ENCODE measurements at regions not wholly inside any gene's neighbourhood (a gene's known extent, or its start where the extent isn't known, plus 50 kb on each side); places are given as distances from the start of the nearest gene placed in this dataset.

DNA sequence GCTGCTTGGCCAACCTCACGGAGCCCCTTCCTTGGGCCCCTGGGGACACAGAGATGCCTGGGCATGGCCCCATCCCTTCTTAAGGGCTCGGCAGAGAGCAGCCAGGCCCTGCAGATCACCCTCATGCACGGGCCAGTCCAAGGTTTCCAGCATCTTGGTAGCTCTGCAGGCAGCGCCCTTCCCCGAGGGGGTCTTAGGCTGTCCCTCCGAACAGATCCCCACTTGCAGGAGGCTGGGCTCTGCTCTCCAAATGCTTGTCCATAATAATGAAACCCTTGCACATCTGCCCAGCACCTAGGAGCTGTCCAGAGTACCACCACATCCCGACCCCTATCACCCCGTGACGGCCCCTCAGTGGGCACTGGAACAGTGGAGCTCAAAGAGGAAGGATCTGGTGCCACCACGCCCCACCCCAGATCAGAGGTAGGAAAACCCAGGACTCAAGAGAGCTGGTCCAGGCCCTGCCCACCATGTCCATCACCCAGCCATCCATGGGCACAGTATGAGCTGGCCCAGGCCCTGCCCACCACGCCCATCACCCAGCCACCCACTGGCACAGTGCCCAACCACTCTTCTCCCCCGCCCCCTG, 92.5 kb upstream of the PRR5 start:
- FAIRE-seq (no peak), DNase-seq (ENCODE audit: low read depth) (no peak)
- H3K9me3 Mint-ChIP-seq (ENCODE audit: unreplicated experiment), result peaks cover 35% of the 10 kb centered on the region
- no peak for TF ChIP-seq EZH2 (IDR thresholded peaks at IDR 0.05; ENCODE audit: insufficient read depth, low read length)
- TF ChIP-seq, protein P1, sequence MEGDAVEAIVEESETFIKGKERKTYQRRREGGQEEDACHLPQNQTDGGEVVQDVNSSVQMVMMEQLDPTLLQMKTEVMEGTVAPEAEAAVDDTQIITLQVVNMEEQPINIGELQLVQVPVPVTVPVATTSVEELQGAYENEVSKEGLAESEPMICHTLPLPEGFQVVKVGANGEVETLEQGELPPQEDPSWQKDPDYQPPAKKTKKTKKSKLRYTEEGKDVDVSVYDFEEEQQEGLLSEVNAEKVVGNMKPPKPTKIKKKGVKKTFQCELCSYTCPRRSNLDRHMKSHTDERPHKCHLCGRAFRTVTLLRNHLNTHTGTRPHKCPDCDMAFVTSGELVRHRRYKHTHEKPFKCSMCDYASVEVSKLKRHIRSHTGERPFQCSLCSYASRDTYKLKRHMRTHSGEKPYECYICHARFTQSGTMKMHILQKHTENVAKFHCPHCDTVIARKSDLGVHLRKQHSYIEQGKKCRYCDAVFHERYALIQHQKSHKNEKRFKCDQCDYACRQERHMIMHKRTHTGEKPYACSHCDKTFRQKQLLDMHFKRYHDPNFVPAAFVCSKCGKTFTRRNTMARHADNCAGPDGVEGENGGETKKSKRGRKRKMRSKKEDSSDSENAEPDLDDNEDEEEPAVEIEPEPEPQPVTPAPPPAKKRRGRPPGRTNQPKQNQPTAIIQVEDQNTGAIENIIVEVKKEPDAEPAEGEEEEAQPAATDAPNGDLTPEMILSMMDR (IDR thresholded peaks at IDR 0.05; ENCODE audit: insufficient read depth, low read depth, low read length), result no peak
- Histone ChIP-seq H3K4me3 (ENCODE audit: insufficient read depth, low read depth, low read length) (no peak overlapping the region), H3K9me3 (ENCODE audit: insufficient read depth, low read depth, low read length) (peaks cover 20% of the 10 kb centered on the region), H3K4me2 (ENCODE audit: low read length) (no peak overlapping the region), H3K4me1 (ENCODE audit: insufficient read depth, low read length) (no peaks in the 10 kb centered on the region), H3K27ac (ENCODE audit: low read depth, low read length) (no peak overlapping the region), H3K36me3 (ENCODE audit: insufficient read depth, low read length) (no peaks in the 10 kb centered on the region), H4K20me1 (ENCODE audit: insufficient read depth, low read length) (no peaks in the 10 kb centered on the region), H3K27me3 (ENCODE audit: insufficient read depth, low read length) (peaks cover 14% of the 10 kb centered on the region), H3K9ac (ENCODE audit: low read length) (no peak overlapping the region), H3K79me2 (ENCODE audit: insufficient read depth, low read length) (no peaks in the 10 kb centered on the region), H2AFZ (ENCODE audit: low read depth, low read length) (no peak overlapping the region)
- no peak overlapping the region for H3K4me3 Mint-ChIP-seq (ENCODE audit: unreplicated experiment)
- H3K36me3 Mint-ChIP-seq (ENCODE audit: low read depth, unreplicated experiment), result no peaks in the 10 kb centered on the region
- no peak overlapping the region for H3K27ac Mint-ChIP-seq (ENCODE audit: unreplicated experiment)
- H3K4me1 Mint-ChIP-seq (ENCODE audit: low read depth, unreplicated experiment), result no peaks in the 10 kb centered on the region
- peaks cover 32% of the 10 kb centered on the region for H3K27me3 Mint-ChIP-seq (ENCODE audit: low read depth, unreplicated experiment)

DNA sequence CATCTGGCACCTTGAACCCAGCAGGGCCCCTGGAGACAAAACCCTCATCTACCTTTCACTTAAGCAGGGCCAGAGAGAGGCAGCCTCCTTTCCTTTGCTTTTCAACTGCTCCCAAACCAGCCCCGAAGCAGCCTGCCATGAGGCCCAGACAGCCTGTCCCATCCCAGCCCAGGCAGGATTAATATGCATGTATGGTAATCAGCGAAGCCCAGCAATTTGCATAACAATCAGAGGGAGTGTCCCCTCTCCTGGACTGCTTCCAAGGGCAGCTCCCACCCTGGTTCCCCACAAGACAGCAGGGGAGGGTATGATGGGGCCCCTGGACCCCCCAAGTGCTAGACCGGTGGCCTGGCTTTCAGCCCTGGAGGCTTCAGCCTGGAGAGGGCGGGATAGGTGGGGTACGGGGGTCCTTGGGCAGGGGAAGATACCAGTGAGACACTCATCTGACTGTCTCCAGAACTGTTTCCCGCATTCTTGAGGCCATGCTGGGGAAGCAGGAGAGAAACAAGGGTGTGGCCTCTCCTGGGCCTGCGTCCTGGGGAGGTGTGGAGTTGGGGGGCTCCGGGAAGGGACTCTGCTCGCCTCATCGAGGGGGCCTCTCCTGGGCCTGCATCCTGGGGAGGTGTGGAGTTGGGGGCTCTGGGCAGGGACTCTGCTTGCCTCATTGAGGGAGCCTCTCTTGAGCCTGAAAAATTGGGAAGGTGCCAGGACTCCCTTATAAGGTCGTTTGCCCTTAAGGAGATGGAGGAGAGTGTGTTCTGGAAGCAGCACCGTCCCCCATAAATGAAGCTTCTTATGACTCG, 93.2 kb upstream of the PRR5 start:
- TF ChIP-seq, protein P1 (IDR thresholded peaks at IDR 0.05; ENCODE audit: insufficient read depth, low read depth, low read length), result no peak
- no peak for TF ChIP-seq EZH2 (IDR thresholded peaks at IDR 0.05; ENCODE audit: insufficient read depth, low read length)
- DNase-seq (ENCODE audit: low read depth), result no peak

GRCh38 chr22:44606126-44606525, 95.9 kb upstream of the PRR5 start:
- Histone ChIP-seq H4K20me1 (ENCODE audit: insufficient read depth, low read length) (no peaks in the 10 kb centered on the region), H3K9ac (ENCODE audit: low read length) (no peak overlapping the region), H3K4me1 (ENCODE audit: insufficient read depth, low read length) (no peaks in the 10 kb centered on the region), H3K27me3 (ENCODE audit: insufficient read depth, low read length) (peaks cover 14% of the 10 kb centered on the region), H2AFZ (ENCODE audit: low read depth, low read length) (no peak overlapping the region), H3K4me2 (ENCODE audit: low read length) (no peak overlapping the region), H3K4me3 (ENCODE audit: insufficient read depth, low read depth, low read length) (no peak overlapping the region), H3K79me2 (ENCODE audit: insufficient read depth, low read length) (no peaks in the 10 kb centered on the region), H3K27ac (ENCODE audit: low read depth, low read length) (no peak overlapping the region), H3K36me3 (ENCODE audit: insufficient read depth, low read length) (no peaks in the 10 kb centered on the region), H3K9me3 (ENCODE audit: insufficient read depth, low read depth, low read length) (peaks cover 8% of the 10 kb centered on the region)
- DNase-seq (ENCODE audit: low read depth) (no peak), FAIRE-seq (no peak)
- H3K9me3 Mint-ChIP-seq (ENCODE audit: unreplicated experiment), result peaks cover 14% of the 10 kb centered on the region
- no peak for TF ChIP-seq EZH2 (IDR thresholded peaks at IDR 0.05; ENCODE audit: insufficient read depth, low read length)
- TF ChIP-seq, protein P1 (IDR thresholded peaks at IDR 0.05; ENCODE audit: insufficient read depth, low read depth, low read length), result no peak
- H3K4me1 Mint-ChIP-seq (ENCODE audit: low read depth, unreplicated experiment), result no peaks in the 10 kb centered on the region
- H3K36me3 Mint-ChIP-seq (ENCODE audit: low read depth, unreplicated experiment), result no peaks in the 10 kb centered on the region
- no peak overlapping the region for H3K4me3 Mint-ChIP-seq (ENCODE audit: unreplicated experiment)
- H3K27me3 Mint-ChIP-seq (ENCODE audit: low read depth, unreplicated experiment), result peaks cover 36% of the 10 kb centered on the region
- H3K27ac Mint-ChIP-seq (ENCODE audit: unreplicated experiment), result no peak overlapping the region

More for the DNA sequence above, 93.2 kb upstream of the PRR5 start:
- H3K4me1 ChIP-seq (ENCODE audit: insufficient read depth, low read length), result no peaks in the 10 kb centered on the region
- no peak overlapping the region for H3K4me2 ChIP-seq (ENCODE audit: low read length)
- Mint-ChIP-seq H3K9me3 (ENCODE audit: unreplicated experiment) (peaks cover 29% of the 10 kb centered on the region), H3K4me1 (ENCODE audit: low read depth, unreplicated experiment) (no peaks in the 10 kb centered on the region), H3K36me3 (ENCODE audit: low read depth, unreplicated experiment) (no peaks in the 10 kb centered on the region), H3K27ac (ENCODE audit: unreplicated experiment) (no peak overlapping the region), H3K27me3 (ENCODE audit: low read depth, unreplicated experiment) (peaks cover 33% of the 10 kb centered on the region), H3K4me3 (ENCODE audit: unreplicated experiment) (no peak overlapping the region)
- H3K79me2 ChIP-seq (ENCODE audit: insufficient read depth, low read length), result no peaks in the 10 kb centered on the region
- H4K20me1 ChIP-seq (ENCODE audit: insufficient read depth, low read length), result no peaks in the 10 kb centered on the region
- H3K9me3 ChIP-seq (ENCODE audit: insufficient read depth, low read depth, low read length), result peaks cover 18% of the 10 kb centered on the region
- H2AFZ ChIP-seq (ENCODE audit: low read depth, low read length), result no peak overlapping the region
- H3K4me3 ChIP-seq (ENCODE audit: insufficient read depth, low read depth, low read length), result no peak overlapping the region
- no peak overlapping the region for H3K27ac ChIP-seq (ENCODE audit: low read depth, low read length)
- H3K36me3 ChIP-seq (ENCODE audit: insufficient read depth, low read length), result no peaks in the 10 kb centered on the region
- peaks cover 14% of the 10 kb centered on the region for H3K27me3 ChIP-seq (ENCODE audit: insufficient read depth, low read length)
- no peak for FAIRE-seq
- no peak overlapping the region for H3K9ac ChIP-seq (ENCODE audit: low read length)

All from astrocyte (in vitro differentiated cells and primary cell).